ENCODE measurements at regions not wholly inside any gene's neighbourhood (a gene's known extent, or its start where the extent isn't known, plus 50 kb on each side); places are given as distances from the start of the nearest gene placed in this dataset.

GRCh38 chr9:28317745-28318144 lies 744.5 kb upstream of the C9orf72 start:
- no peak overlapping the region for H2AFZ ChIP-seq (ENCODE audit: low read length)
- no peak for TF ChIP-seq CTCF (IDR thresholded peaks at IDR 0.05; ENCODE audit: low read length)
- TF ChIP-seq EZH2 (IDR thresholded peaks at IDR 0.05; ENCODE audit: borderline replicate concordance, low read length): no peak
- no peaks in the 10 kb centered on the region for H3K9me3 ChIP-seq (ENCODE audit: low read length)
- no peaks in the 10 kb centered on the region for H3K4me1 ChIP-seq (ENCODE audit: insufficient read depth, low read length, severe bottlenecking)
- no peak overlapping the region for H3K9ac ChIP-seq (ENCODE audit: low read length)
- H3K27ac ChIP-seq (ENCODE audit: low read depth, low read length, poor library complexity, severe bottlenecking): no peak overlapping the region
- H3K9me2 ChIP-seq (ENCODE audit: low read depth, low read length): no peaks in the 10 kb centered on the region
- no peaks in the 10 kb centered on the region for H3K79me2 ChIP-seq (ENCODE audit: insufficient read depth, low read length)
- H3F3A ChIP-seq (ENCODE audit: insufficient read depth, low read length): no peaks in the 10 kb centered on the region
- no peaks in the 10 kb centered on the region for H3K27me3 ChIP-seq (ENCODE audit: insufficient read depth, low read length)
- H3K4me2 ChIP-seq (ENCODE audit: low read length): no peak overlapping the region
- H3K36me3 ChIP-seq (ENCODE audit: insufficient read depth, low read length): no peaks in the 10 kb centered on the region
- no peaks in the 10 kb centered on the region for H4K20me1 ChIP-seq (ENCODE audit: insufficient read depth, low read length)
- no peak overlapping the region for H3K4me3 ChIP-seq (ENCODE audit: low read depth, low read length, poor library complexity, severe bottlenecking)

DNA sequence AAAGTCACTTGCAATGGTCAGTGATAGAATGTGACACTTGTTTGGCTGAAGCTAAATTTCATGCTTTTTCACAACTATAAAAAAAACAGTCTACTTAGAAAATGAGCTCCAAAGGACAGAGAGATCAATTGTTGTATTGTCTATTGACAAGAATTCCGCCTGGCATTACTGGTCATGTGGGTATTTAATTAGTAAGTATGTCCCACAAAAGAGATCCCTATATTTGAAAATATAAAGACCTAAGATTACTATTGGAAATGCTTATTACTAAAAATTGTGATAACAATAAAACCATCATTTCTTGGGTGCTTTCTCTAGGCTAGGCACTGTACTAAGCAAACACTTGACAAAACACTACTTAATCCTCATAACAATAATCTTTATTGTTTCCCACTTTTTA lies 745.2 kb upstream of the C9orf72 start:
- no peaks in the 10 kb centered on the region for H3K79me2 ChIP-seq (ENCODE audit: insufficient read depth, low read length)
- no peak overlapping the region for H2AFZ ChIP-seq (ENCODE audit: low read length)
- no peak overlapping the region for H3K4me3 ChIP-seq (ENCODE audit: low read depth, low read length, poor library complexity, severe bottlenecking)
- no peak overlapping the region for H3K27ac ChIP-seq (ENCODE audit: low read depth, low read length, poor library complexity, severe bottlenecking)
- no peaks in the 10 kb centered on the region for H3K9me2 ChIP-seq (ENCODE audit: low read depth, low read length)
- H3F3A ChIP-seq (ENCODE audit: insufficient read depth, low read length): no peaks in the 10 kb centered on the region
- H3K4me1 ChIP-seq (ENCODE audit: insufficient read depth, low read length, severe bottlenecking): no peaks in the 10 kb centered on the region
- no peaks in the 10 kb centered on the region for H4K20me1 ChIP-seq (ENCODE audit: insufficient read depth, low read length)
- no peaks in the 10 kb centered on the region for H3K36me3 ChIP-seq (ENCODE audit: insufficient read depth, low read length)
- H3K9me3 ChIP-seq (ENCODE audit: low read length): no peaks in the 10 kb centered on the region
- no peaks in the 10 kb centered on the region for H3K27me3 ChIP-seq (ENCODE audit: insufficient read depth, low read length)
- H3K9ac ChIP-seq (ENCODE audit: low read length): no peak overlapping the region
- H3K4me2 ChIP-seq (ENCODE audit: low read length): no peak overlapping the region
- no peak for TF ChIP-seq CTCF (IDR thresholded peaks at IDR 0.05; ENCODE audit: low read length)
- TF ChIP-seq EZH2 (IDR thresholded peaks at IDR 0.05; ENCODE audit: borderline replicate concordance, low read length): no peak

- no peaks in the 10 kb centered on the region for H3K79me2 ChIP-seq (ENCODE audit: insufficient read depth, low read length)
These were observed 746.7 kb upstream of the C9orf72 start for GRCh38 chr9:28319981-28320380.

More at GRCh38 chr9:28319981-28320380, 746.7 kb upstream of the C9orf72 start:
- Histone ChIP-seq H3K4me1 (ENCODE audit: insufficient read depth, low read length, severe bottlenecking) (no peaks in the 10 kb centered on the region), H3K4me3 (ENCODE audit: low read depth, low read length, poor library complexity, severe bottlenecking) (no peak overlapping the region), H3K9ac (ENCODE audit: low read length) (no peak overlapping the region), H3K36me3 (ENCODE audit: insufficient read depth, low read length) (no peaks in the 10 kb centered on the region), H3K27ac (ENCODE audit: low read depth, low read length, poor library complexity, severe bottlenecking) (no peak overlapping the region), H4K20me1 (ENCODE audit: insufficient read depth, low read length) (no peaks in the 10 kb centered on the region), H3K4me2 (ENCODE audit: low read length) (no peak overlapping the region), H3K9me3 (ENCODE audit: low read length) (no peaks in the 10 kb centered on the region), H3K27me3 (ENCODE audit: insufficient read depth, low read length) (no peaks in the 10 kb centered on the region), H3K9me2 (ENCODE audit: low read depth, low read length) (no peaks in the 10 kb centered on the region), H2AFZ (ENCODE audit: low read length) (no peak overlapping the region), H3F3A (ENCODE audit: insufficient read depth, low read length) (no peaks in the 10 kb centered on the region)
- TF ChIP-seq EZH2 (IDR thresholded peaks at IDR 0.05; ENCODE audit: borderline replicate concordance, low read length) (no peak), CTCF (IDR thresholded peaks at IDR 0.05; ENCODE audit: low read length) (no peak)
